ENCODE measurements at regions not wholly inside any gene's neighbourhood (a gene's known extent, or its start where the extent isn't known, plus 50 kb on each side); places are given as distances from the start of the nearest gene placed in this dataset.

- TF ChIP-seq ZBTB5 (IDR thresholded peaks at IDR 0.05): no peak
- no peak for TF ChIP-seq RBM39 (optimal IDR thresholded peaks at IDR 0.05; ENCODE audit: low read depth, low read length)
- no peak for TF ChIP-seq ESRRB (CRISPR knock-in tag; IDR thresholded peaks at IDR 0.05; ENCODE audit: borderline replicate concordance)
These were observed 602.2 kb upstream of the ADAMTS5 start (continued) for GRCh38 chr21:27569091-27569490.

- Histone ChIP-seq H3K4me3 (no peak overlapping the region), H3K9me1 (ENCODE audit: control insufficient read depth, insufficient read depth, low read length) (no peaks in the 10 kb centered on the region), H3K27ac (ENCODE audit: extremely low read depth, low read depth, low read length) (no peak overlapping the region), H3K36me3 (ENCODE audit: control insufficient read depth, insufficient read depth, low read length) (no peaks in the 10 kb centered on the region), H3K4me1 (replicated peaks in 1 of 2; ENCODE audit: control insufficient read depth in 2 of 2, insufficient read depth in 2 of 2, low read length in 2 of 2) (no peaks in the 10 kb centered on the region), H3K9me3 (replicated peaks; ENCODE audit: control insufficient read depth, insufficient read depth, low read depth, low read length) (no peaks in the 10 kb centered on the region), H3K4me2 (ENCODE audit: insufficient read depth, low read length) (no peak overlapping the region), H2AFZ (ENCODE audit: low read depth, low read length) (no peak overlapping the region), H3K9ac (ENCODE audit: insufficient read depth in 1 of 2, low read depth in 2 of 2, low read length in 2 of 2) (no peak overlapping the region), H4K20me1 (replicated peaks; ENCODE audit: control insufficient read depth, insufficient read depth, low read length) (no peaks in the 10 kb centered on the region), H3K79me2 (ENCODE audit: control insufficient read depth, insufficient read depth, low read length) (no peaks in the 10 kb centered on the region), H3K27me3 (ENCODE audit: control insufficient read depth in 2 of 2, insufficient read depth in 2 of 2, low read length in 2 of 2) (no peaks in the 10 kb centered on the region)
- CTCF ChIA-PET (ENCODE audit: low intra/inter-chr PET ratio): no interaction called here
- ATAC-seq (no peak), DNase-seq (ENCODE audit: extremely low read depth in 1 of 4, low spot score in 3 of 4) (no peak), FAIRE-seq (no peak)
- POLR2A ChIA-PET: no interaction called here
- intact Hi-C loops (cut with micrococcal nuclease) (no loop called here), in situ Hi-C loops (cut with MboI) (no loop called here)
- BruUV-seq (replicated peaks): no TSS peak
- TF ChIP-seq THRAP3 (IDR thresholded peaks at IDR 0.05; ENCODE audit: borderline replicate concordance) (no peak), ARHGAP35 (IDR thresholded peaks at IDR 0.05; ENCODE audit: partially characterized antibody) (no peak), EHMT2 (IDR thresholded peaks at IDR 0.05) (no peak), TRIM24 (IDR thresholded peaks at IDR 0.05) (no peak), GMEB1 (CRISPR knock-in tag; IDR thresholded peaks at IDR 0.05) (no peak), ZNF134 (CRISPR knock-in tag; conservative IDR thresholded peaks at IDR 0.05) (no peak), ZNF239 (CRISPR knock-in tag; IDR thresholded peaks at IDR 0.05) (no peak), MNT (conservative IDR thresholded peaks at IDR 0.05) (no peak), ZNF589 (CRISPR knock-in tag; IDR thresholded peaks at IDR 0.05; ENCODE audit: low read depth) (no peak), BDP1 (IDR thresholded peaks at IDR 0.05; ENCODE audit: insufficient read depth, insufficient read length) (no peak), SP1 (CRISPR knock-in tag; IDR thresholded peaks at IDR 0.05) (no peak)
- WGBS (ENCODE audit: insufficient coverage, low coverage, missing lambda C conversion rate): 0% methylated on average over 1 of the region's 1 CpG
These were observed 600.5 kb upstream of the ADAMTS5 start for GRCh38 chr21:27567381-27567780.
